Sigmoid colon (tissue), 6 donors: ENCODE measurements at regions not wholly inside any gene's neighbourhood (a gene's known extent, or its start where the extent isn't known, plus 50 kb on each side); places are given as distances from the start of the nearest gene placed in this dataset.

Source experiments
- DNase-seq: peaks from one replicate; pipeline ENCODE4 v3.0.0-alpha.2; 2019
- H3K27ac ChIP-seq, 4 donors: fragments of 200-600 bp; sonication (generic); one replicate each; pipeline ENCODE4 v1.5.1; 2016 to 2019; ENCODE audit warnings: mild to moderate bottlenecking in 1 of 4
- H3K27me3 ChIP-seq, 3 donors: fragments of 200-600 bp; sonication (generic); one replicate each; pipeline ENCODE4 v1.5.1; 2019; ENCODE audit warnings: mild to moderate bottlenecking in 1 of 3
- H3K36me3 ChIP-seq, 4 donors: fragments of 200-600 bp; sonication (generic); one replicate each; pipeline ENCODE4 v1.5.1; 2016 to 2019
- H3K4me1 ChIP-seq, 4 donors: fragments of 200-600 bp; sonication (generic); one replicate each; pipeline ENCODE4 v1.5.1; 2017 to 2019
- H3K4me3 ChIP-seq, 4 donors: fragments of 200-600 bp; sonication (generic); one replicate each; pipeline ENCODE4 v1.5.1; 2017 to 2019; ENCODE audit warnings: mild to moderate bottlenecking in 2 of 4, moderate library complexity in 1 of 4
- H3K9me3 ChIP-seq, 4 donors: fragments of 200-600 bp in 3 of 4; sonication (generic) in 3 of 4; one replicate each; pipeline versions ENCODE4 v1.5.1 to v1.6.1; 2013 to 2019
- EP300 ChIP-seq, 4 donors: sonication (generic); formaldehyde crosslinking; IDR thresholded peaks; one replicate each; pipeline ENCODE4 v1.6.1; 2017; ENCODE audit warnings: antibody characterized with exemption in 4 of 4
- POLR2A ChIP-seq, 2 donors: fragments of 450-650 bp; IDR thresholded peaks; one replicate each; pipeline ENCODE4 v1.6.1; 2016; ENCODE audit warnings: antibody characterized with exemption in 2 of 2, mild to moderate bottlenecking in 2 of 2, moderate library complexity in 2 of 2
- POLR2AphosphoS5 ChIP-seq, 4 donors: sonication (generic); formaldehyde crosslinking; IDR thresholded peaks; one replicate each; pipeline ENCODE4 v1.6.1; 2017; ENCODE audit warnings: antibody characterized with exemption in 4 of 4
- WGBS, 2 donors: extraction: QIAGEN DNeasy Blood & Tissue Kit; methylation state at CpG; one replicate each; pipeline ENCODE4 v1.1.7; 2013; 5-methylcytosine and 5-hydroxymethylcytosine counted together
- intact Hi-C: fragments of 100-400 bp; cut with DNase I; formaldehyde crosslinking; loops from one replicate; pipeline ENCODE4 v1.15.1; 2023
- TF ChIP-seq, protein P1 (sequence below), 4 experiments: fragments of 450-650 bp in 3 of 4; fragments of 200-600 bp in 1 of 4; IDR thresholded peaks; one replicate each; pipeline ENCODE4 v1.5.1; 2016 to 2019; ENCODE audit warnings: antibody characterized with exemption in 4 of 4, mild to moderate bottlenecking in 3 of 4, moderate library complexity in 2 of 4
- donor health status: healthy with polysubstance abuse.
- donor health status: healthy.

DNA sequence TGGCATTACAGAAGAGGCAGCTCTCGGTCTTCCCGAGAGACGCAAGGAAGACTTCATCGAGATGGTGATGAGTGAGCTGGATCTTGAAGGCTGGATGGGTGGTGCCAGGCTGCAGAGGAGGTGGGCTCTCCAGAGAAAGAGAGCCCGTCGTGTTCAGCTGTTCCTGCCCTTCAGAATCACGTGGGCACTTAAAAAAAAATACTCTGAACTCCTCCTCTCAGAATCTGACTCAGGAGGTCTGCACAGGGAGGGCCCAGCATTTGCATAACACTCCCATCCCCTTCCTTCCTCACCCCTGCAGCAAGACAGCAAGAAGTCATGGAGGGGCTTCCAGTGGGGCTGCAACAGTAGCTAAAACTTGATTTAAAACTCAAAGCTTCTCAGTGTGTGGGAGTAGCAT lies 203.0 kb downstream of the ATPSCKMT start:
- no peak overlapping the region for H3K4me3 ChIP-seq
- no peaks in the 10 kb centered on the region for H3K27me3 ChIP-seq
- TF ChIP-seq POLR2AphosphoS5 (IDR thresholded peaks at IDR 0.05) (no peak), EP300 (IDR thresholded peaks at IDR 0.05) (no peak), POLR2A (IDR thresholded peaks at IDR 0.05) (no peak)
- TF ChIP-seq, protein P1, sequence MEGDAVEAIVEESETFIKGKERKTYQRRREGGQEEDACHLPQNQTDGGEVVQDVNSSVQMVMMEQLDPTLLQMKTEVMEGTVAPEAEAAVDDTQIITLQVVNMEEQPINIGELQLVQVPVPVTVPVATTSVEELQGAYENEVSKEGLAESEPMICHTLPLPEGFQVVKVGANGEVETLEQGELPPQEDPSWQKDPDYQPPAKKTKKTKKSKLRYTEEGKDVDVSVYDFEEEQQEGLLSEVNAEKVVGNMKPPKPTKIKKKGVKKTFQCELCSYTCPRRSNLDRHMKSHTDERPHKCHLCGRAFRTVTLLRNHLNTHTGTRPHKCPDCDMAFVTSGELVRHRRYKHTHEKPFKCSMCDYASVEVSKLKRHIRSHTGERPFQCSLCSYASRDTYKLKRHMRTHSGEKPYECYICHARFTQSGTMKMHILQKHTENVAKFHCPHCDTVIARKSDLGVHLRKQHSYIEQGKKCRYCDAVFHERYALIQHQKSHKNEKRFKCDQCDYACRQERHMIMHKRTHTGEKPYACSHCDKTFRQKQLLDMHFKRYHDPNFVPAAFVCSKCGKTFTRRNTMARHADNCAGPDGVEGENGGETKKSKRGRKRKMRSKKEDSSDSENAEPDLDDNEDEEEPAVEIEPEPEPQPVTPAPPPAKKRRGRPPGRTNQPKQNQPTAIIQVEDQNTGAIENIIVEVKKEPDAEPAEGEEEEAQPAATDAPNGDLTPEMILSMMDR (IDR thresholded peaks at IDR 0.05), result no peak
- intact Hi-C loops, result no loop called here
- H3K9me3 ChIP-seq, result peaks cover 0 to 6% (median 4%) of the 10 kb centered on the region in 4 donors
- DNase-seq, result no peak
- no peak overlapping the region for H3K27ac ChIP-seq
- no peaks in the 10 kb centered on the region for H3K36me3 ChIP-seq
- 65 to 70% methylated on average over 7 of the region's 7 CpGs for WGBS, 2 donors
- H3K4me1 ChIP-seq, result no peaks in the 10 kb centered on the region

DNA sequence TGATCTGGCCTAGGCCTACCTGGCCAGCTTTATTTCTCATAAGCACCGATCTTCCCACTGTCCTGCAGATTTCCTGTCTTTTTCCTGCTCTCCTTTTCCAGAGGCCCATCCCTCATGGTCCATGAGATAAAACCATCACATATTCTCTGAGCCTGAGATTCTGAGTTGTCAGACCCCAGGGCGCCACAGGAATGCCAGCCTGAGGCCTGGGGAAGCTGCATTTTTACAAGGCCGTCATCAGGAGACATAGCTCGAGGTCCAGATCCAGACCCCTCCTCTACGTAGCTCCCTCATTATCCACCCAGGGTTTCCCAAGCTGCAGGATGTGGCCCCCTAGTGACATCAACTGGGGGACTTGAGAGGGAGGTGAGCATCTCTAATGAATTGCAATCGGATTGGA lies 204.3 kb downstream of the ATPSCKMT start:
- intact Hi-C loops, result no loop called here
- Histone ChIP-seq H3K4me3 (no peak overlapping the region), H3K36me3 (no peaks in the 10 kb centered on the region), H3K27me3 (no peaks in the 10 kb centered on the region), H3K27ac (no peak overlapping the region), H3K9me3 (no peaks in the 10 kb centered on the region), H3K4me1 (no peaks in the 10 kb centered on the region)
- WGBS, 2 donors, result 84 to 86% methylated on average over 6 of the region's 6 CpGs
- no peak for DNase-seq
- TF ChIP-seq EP300 (IDR thresholded peaks at IDR 0.05) (no peak), POLR2AphosphoS5 (IDR thresholded peaks at IDR 0.05) (no peak), POLR2A (IDR thresholded peaks at IDR 0.05) (no peak)
- TF ChIP-seq, protein P1 (IDR thresholded peaks at IDR 0.05), result no peak

DNA sequence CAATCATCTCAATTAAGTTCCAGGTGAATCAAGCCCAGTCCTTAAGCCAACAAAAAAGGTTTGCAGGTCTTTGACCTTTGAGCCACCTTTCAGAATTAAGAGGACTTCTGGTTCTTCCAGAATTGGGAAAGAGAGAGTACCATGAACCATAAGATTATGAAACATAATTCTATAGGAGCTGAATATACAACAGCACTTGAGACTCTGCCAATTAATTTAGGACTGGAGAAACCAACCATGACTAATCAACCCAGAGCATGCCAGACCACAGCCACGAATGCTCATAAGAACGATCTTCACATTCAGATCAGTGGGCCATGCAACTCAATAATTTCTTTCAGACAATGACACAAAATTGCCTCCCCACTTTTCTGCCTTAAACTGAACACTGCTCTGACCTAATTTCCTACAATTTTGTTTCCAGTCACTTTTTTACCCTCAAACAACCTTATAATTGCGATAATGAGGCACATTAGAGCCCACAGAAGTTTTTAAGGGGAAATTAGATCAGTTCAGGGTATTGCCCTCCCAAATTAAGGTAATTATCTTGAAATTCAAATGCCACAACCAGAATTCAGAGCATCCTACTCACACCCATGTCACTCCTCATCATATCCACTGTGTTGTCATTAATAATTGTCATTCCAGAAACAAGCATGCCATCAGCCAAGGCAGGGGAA lies 213.4 kb downstream of the ATPSCKMT start:
- TF ChIP-seq EP300 (IDR thresholded peaks at IDR 0.05) (no peak), POLR2AphosphoS5 (IDR thresholded peaks at IDR 0.05) (no peak), POLR2A (IDR thresholded peaks at IDR 0.05) (no peak)
- TF ChIP-seq, protein P1 (IDR thresholded peaks at IDR 0.05), result no peak
- Histone ChIP-seq H3K9me3 (no peaks in the 10 kb centered on the region), H3K36me3 (no peaks in the 10 kb centered on the region), H3K4me1 (no peaks in the 10 kb centered on the region), H3K27ac (no peak overlapping the region), H3K4me3 (no peak overlapping the region), H3K27me3 (no peaks in the 10 kb centered on the region)
- 85% methylated on average over 3 of the region's 3 CpGs for WGBS, 2 donors
- intact Hi-C loops, result no loop called here
- DNase-seq, result no peak

DNA sequence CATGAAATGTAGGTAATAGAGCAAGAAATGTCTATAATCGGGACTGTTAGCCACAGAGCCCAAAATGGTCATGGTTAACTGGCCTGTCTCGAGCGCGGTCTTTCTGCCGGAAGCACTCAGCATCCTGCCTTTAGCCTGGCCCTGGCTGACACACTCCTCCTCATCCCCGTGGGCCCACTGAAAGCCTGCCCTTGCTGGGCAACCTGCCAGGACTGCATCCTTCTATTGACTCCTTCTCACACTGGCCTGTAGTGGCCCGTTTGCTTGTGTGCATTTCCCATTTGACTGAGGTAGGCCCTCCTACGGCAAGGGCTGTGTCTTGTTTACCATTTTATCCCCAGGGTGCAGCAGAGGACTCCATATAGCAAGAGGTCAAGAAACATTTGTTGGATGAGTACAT lies 215.7 kb downstream of the ATPSCKMT start:
- Histone ChIP-seq H3K9me3 (peaks cover 0 to 3% (median 0%) of the 10 kb centered on the region in 4 donors), H3K27ac (no peak overlapping the region), H3K27me3 (no peaks in the 10 kb centered on the region), H3K36me3 (no peaks in the 10 kb centered on the region), H3K4me1 (no peaks in the 10 kb centered on the region), H3K4me3 (no peak overlapping the region)
- WGBS, 2 donors, result 65 to 71% methylated on average over 8 of the region's 8 CpGs
- TF ChIP-seq POLR2A (IDR thresholded peaks at IDR 0.05) (no peak), EP300 (IDR thresholded peaks at IDR 0.05) (no peak), POLR2AphosphoS5 (IDR thresholded peaks at IDR 0.05) (no peak)
- TF ChIP-seq, protein P1 (IDR thresholded peaks at IDR 0.05), result no peak
- intact Hi-C loops, result no loop called here
- DNase-seq, result no peak

DNA sequence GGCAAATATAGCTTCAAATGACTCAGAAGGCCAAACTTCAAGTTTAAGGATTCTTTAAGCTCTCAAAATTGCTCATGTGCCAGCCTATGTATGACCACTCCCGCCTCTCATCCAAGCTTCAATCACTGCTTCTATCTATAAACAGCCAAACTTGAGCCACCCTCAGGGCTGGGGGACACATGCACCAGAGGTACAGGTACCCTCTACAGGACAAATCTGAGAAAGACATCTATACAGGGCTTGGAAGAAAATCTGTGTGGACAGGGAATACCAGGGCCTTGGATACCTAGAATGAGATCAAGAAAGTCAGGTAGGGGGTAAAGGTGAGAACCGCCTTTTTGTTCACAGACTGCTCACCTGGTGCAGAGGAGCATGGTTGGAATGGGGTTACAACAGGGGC lies 217.9 kb downstream of the ATPSCKMT start:
- no peak for DNase-seq
- WGBS, 2 donors, result 88 to 92% methylated on average over 2 of the region's 2 CpGs
- TF ChIP-seq, protein P1 (IDR thresholded peaks at IDR 0.05), result no peak
- TF ChIP-seq POLR2AphosphoS5 (IDR thresholded peaks at IDR 0.05), result no peak
- TF ChIP-seq EP300 (IDR thresholded peaks at IDR 0.05), result no peak
- TF ChIP-seq POLR2A (IDR thresholded peaks at IDR 0.05), result no peak
- H3K36me3 ChIP-seq, result no peaks in the 10 kb centered on the region
- H3K4me1 ChIP-seq, result no peaks in the 10 kb centered on the region
- H3K9me3 ChIP-seq, result peaks cover 0 to 3% (median 0%) of the 10 kb centered on the region in 4 donors
- H3K27me3 ChIP-seq, result no peaks in the 10 kb centered on the region
- H3K4me3 ChIP-seq, result no peak overlapping the region
- H3K27ac ChIP-seq, result no peak overlapping the region
- intact Hi-C loops, result no loop called here
